Neutrophil (primary cell): ENCODE measurements at regions not wholly inside any gene's neighbourhood (a gene's known extent, or its start where the extent isn't known, plus 50 kb on each side); places are given as distances from the start of the nearest gene placed in this dataset.

Source experiments
- H3K27ac ChIP-seq: fragments of 200-600 bp; sonication (generic); 2 replicates; pipeline ENCODE4 v1.5.1; 2016; ENCODE audit warnings: mild to moderate bottlenecking, moderate library complexity
- H3K27me3 ChIP-seq: fragments of 200-600 bp; sonication (generic); 2 replicates; pipeline ENCODE4 v1.6.0; 2016; ENCODE audit warnings: mild to moderate bottlenecking
- H3K36me3 ChIP-seq: fragments of 200-600 bp; sonication (generic); 2 replicates; pipeline ENCODE4 v1.5.1; 2017
- H3K4me1 ChIP-seq, 2 experiments: fragments of 200-600 bp in 1 of 2; sonication (generic) in 1 of 2; 1 replicate in 1 of 2; 2 replicates in 1 of 2; pipeline versions ENCODE4 v1.5.1 to v1.6.1; 2013 to 2016; ENCODE audit warnings: low read depth in 1 of 2, low read length in 1 of 2, mild to moderate bottlenecking in 1 of 2, moderate library complexity in 1 of 2; ENCODE audit not compliant: control insufficient read depth in 1 of 2, insufficient read depth in 1 of 2
- H3K4me3 ChIP-seq, 2 experiments: fragments of 200-600 bp in 1 of 2; sonication (generic) in 1 of 2; 1 replicate in 1 of 2; 2 replicates in 1 of 2; pipeline ENCODE4 v1.5.1; 2013 to 2016; ENCODE audit warnings: low read depth in 1 of 2, low read length in 1 of 2, mild to moderate bottlenecking in 1 of 2, moderate library complexity in 1 of 2
- H3K9me3 ChIP-seq: fragments of 200-600 bp; sonication (generic); 2 replicates; pipeline ENCODE4 v1.5.1; 2016
- CTCF ChIP-seq: fragments of 200-600 bp; sonication (generic); IDR thresholded peaks from 2 replicates; pipeline ENCODE4 v1.5.1; 2016; ENCODE audit warnings: antibody characterized with exemption

- H3K27ac ChIP-seq, result no peak overlapping the region
- no peaks in the 10 kb centered on the region for H3K27me3 ChIP-seq
- no peaks in the 10 kb centered on the region for H3K9me3 ChIP-seq
- H3K4me1 ChIP-seq, result no peaks in the 10 kb centered on the region
- no peaks in the 10 kb centered on the region for H3K36me3 ChIP-seq
- TF ChIP-seq CTCF, result no peak
- H3K4me3 ChIP-seq, result no peak overlapping the region
Measured at GRCh38 chr5:67493676-67494075, 297.1 kb upstream of the CD180 start.

GRCh38 chr5:67490543-67491321, 294.1 kb upstream of the CD180 start:
- Histone ChIP-seq H3K36me3 (no peaks in the 10 kb centered on the region), H3K9me3 (no peaks in the 10 kb centered on the region), H3K27ac (no peak overlapping the region), H3K27me3 (no peaks in the 10 kb centered on the region), H3K4me3 (no peak overlapping the region), H3K4me1 (no peaks in the 10 kb centered on the region)
- no peak for TF ChIP-seq CTCF

GRCh38 chr5:67488885-67489284, 292.3 kb upstream of the CD180 start:
- Histone ChIP-seq H3K27ac (no peak overlapping the region), H3K36me3 (no peaks in the 10 kb centered on the region), H3K9me3 (no peaks in the 10 kb centered on the region), H3K27me3 (no peaks in the 10 kb centered on the region), H3K4me3 (no peak overlapping the region), H3K4me1 (no peaks in the 10 kb centered on the region)
- no peak for TF ChIP-seq CTCF

GRCh38 chr5:67487862-67488261, 291.3 kb upstream of the CD180 start:
- H3K9me3 ChIP-seq, result no peaks in the 10 kb centered on the region
- TF ChIP-seq CTCF, result no peak
- H3K27me3 ChIP-seq, result no peaks in the 10 kb centered on the region
- H3K27ac ChIP-seq, result no peak overlapping the region
- H3K4me1 ChIP-seq, result no peaks in the 10 kb centered on the region
- H3K4me3 ChIP-seq, result no peak overlapping the region
- no peaks in the 10 kb centered on the region for H3K36me3 ChIP-seq

- Histone ChIP-seq H3K27ac (no peak overlapping the region), H3K4me1 (no peaks in the 10 kb centered on the region), H3K4me3 (no peak overlapping the region), H3K9me3 (no peaks in the 10 kb centered on the region), H3K36me3 (no peaks in the 10 kb centered on the region), H3K27me3 (no peaks in the 10 kb centered on the region)
- TF ChIP-seq CTCF, result no peak
Measured at GRCh38 chr5:67483453-67484030, 286.9 kb upstream of the CD180 start.
